KMS-11 (cell line): ENCODE measurements at regions not wholly inside any gene's neighbourhood (a gene's known extent, or its start where the extent isn't known, plus 50 kb on each side); places are given as distances from the start of the nearest gene placed in this dataset.

Experiments
- H2AFZ ChIP-seq: fragments of 200-600 bp; sonication (generic); 2 replicates; pipeline ENCODE4 v1.6.1; 2016; ENCODE audit warnings: antibody characterized with exemption, mixed run types, low read depth
- H3K27ac ChIP-seq: fragments of 200-600 bp; sonication (generic); 2 replicates; pipeline ENCODE4 v1.6.1; 2016; ENCODE audit warnings: mild to moderate bottlenecking, mixed run types
- H3K27me3 ChIP-seq: fragments of 200-600 bp; sonication (generic); 2 replicates; pipeline ENCODE4 v1.6.1; 2017; ENCODE audit warnings: mild to moderate bottlenecking, low read depth, mixed run types, moderate library complexity; ENCODE audit not compliant: insufficient read depth
- H3K36me3 ChIP-seq: fragments of 200-600 bp; sonication (generic); 2 replicates; pipeline ENCODE4 v1.6.1; 2017; ENCODE audit warnings: mild to moderate bottlenecking, mixed run types; ENCODE audit not compliant: insufficient read depth
- H3K4me1 ChIP-seq: fragments of 200-600 bp; sonication (generic); 2 replicates; pipeline ENCODE4 v1.6.1; 2016; ENCODE audit warnings: mild to moderate bottlenecking, low read depth, mixed run types; ENCODE audit not compliant: poor library complexity, severe bottlenecking
- H3K4me2 ChIP-seq: fragments of 200-600 bp; sonication (generic); 2 replicates; pipeline ENCODE4 v1.7.0; 2016; ENCODE audit warnings: mild to moderate bottlenecking, mixed run types
- H3K4me3 ChIP-seq: fragments of 200-600 bp; sonication (generic); IDR thresholded peaks from 2 replicates; pipeline ENCODE4 v1.6.1; 2017; ENCODE audit warnings: low read depth, low read length, mixed read lengths; ENCODE audit not compliant: insufficient read depth
- H3K79me2 ChIP-seq: fragments of 200-600 bp; sonication (generic); 2 replicates; pipeline ENCODE4 v1.6.1; 2016; ENCODE audit warnings: low read depth, mixed run types; ENCODE audit not compliant: insufficient read depth
- H3K9ac ChIP-seq: fragments of 200-600 bp; sonication (generic); 2 replicates; pipeline ENCODE4 v1.6.1; 2016; ENCODE audit warnings: mild to moderate bottlenecking, mixed run types
- H4K20me1 ChIP-seq: fragments of 200-600 bp; sonication (generic); 2 replicates; pipeline ENCODE4 v1.6.1; 2016; ENCODE audit warnings: mild to moderate bottlenecking, mixed run types; ENCODE audit not compliant: insufficient read depth
- TF ChIP-seq, protein P1 (sequence below): fragments of 200-600 bp; sonication (generic); conservative IDR thresholded peaks from 2 replicates; pipeline ENCODE4 v1.6.1; 2017; ENCODE audit warnings: low read depth, mild to moderate bottlenecking, antibody characterized with exemption, low read length, moderate library complexity, mixed read lengths

GRCh38 chr3:103992469-103992868, 1374.2 kb upstream of the ALCAM start:
- Histone ChIP-seq H3K79me2 (no peaks in the 10 kb centered on the region), H3K27me3 (no peaks in the 10 kb centered on the region), H4K20me1 (no peaks in the 10 kb centered on the region), H3K4me1 (no peaks in the 10 kb centered on the region), H3K4me3 (no peak overlapping the region), H3K27ac (no peak overlapping the region), H3K4me2 (no peak overlapping the region), H3K9ac (no peak overlapping the region), H3K36me3 (no peaks in the 10 kb centered on the region), H2AFZ (no peak overlapping the region)
- TF ChIP-seq, protein P1, sequence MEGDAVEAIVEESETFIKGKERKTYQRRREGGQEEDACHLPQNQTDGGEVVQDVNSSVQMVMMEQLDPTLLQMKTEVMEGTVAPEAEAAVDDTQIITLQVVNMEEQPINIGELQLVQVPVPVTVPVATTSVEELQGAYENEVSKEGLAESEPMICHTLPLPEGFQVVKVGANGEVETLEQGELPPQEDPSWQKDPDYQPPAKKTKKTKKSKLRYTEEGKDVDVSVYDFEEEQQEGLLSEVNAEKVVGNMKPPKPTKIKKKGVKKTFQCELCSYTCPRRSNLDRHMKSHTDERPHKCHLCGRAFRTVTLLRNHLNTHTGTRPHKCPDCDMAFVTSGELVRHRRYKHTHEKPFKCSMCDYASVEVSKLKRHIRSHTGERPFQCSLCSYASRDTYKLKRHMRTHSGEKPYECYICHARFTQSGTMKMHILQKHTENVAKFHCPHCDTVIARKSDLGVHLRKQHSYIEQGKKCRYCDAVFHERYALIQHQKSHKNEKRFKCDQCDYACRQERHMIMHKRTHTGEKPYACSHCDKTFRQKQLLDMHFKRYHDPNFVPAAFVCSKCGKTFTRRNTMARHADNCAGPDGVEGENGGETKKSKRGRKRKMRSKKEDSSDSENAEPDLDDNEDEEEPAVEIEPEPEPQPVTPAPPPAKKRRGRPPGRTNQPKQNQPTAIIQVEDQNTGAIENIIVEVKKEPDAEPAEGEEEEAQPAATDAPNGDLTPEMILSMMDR, result no peak

- Histone ChIP-seq H3K27me3 (no peaks in the 10 kb centered on the region), H3K4me1 (no peaks in the 10 kb centered on the region), H3K4me2 (no peak overlapping the region), H4K20me1 (no peaks in the 10 kb centered on the region), H2AFZ (no peak overlapping the region), H3K27ac (no peak overlapping the region), H3K9ac (no peak overlapping the region), H3K4me3 (no peak overlapping the region), H3K36me3 (no peaks in the 10 kb centered on the region), H3K79me2 (no peaks in the 10 kb centered on the region)
- TF ChIP-seq, protein P1, result no peak
Measured at GRCh38 chr3:104004956-104005355, 1361.8 kb upstream of the ALCAM start.

DNA sequence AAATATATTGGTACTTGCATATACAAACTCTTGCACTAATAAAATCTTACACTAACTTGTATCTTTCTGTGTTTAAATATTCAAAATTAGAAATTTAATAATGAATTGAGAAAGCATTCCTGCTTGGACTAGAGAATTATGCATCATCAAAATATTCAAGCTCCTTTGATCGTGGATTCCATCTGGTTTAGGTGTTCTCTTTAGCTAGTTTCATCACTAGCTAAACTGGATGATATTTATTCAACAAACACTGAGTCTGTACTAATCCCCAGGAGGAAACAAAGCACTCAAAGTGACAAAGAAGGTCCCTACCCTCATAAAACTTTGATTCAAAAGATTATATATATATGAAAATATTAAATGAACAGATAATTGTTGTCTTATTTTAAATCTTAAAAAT, 1360.9 kb upstream of the ALCAM start:
- Histone ChIP-seq H3K4me1 (no peaks in the 10 kb centered on the region), H3K4me2 (no peak overlapping the region), H4K20me1 (no peaks in the 10 kb centered on the region), H3K9ac (no peak overlapping the region), H3K4me3 (no peak overlapping the region), H3K79me2 (no peaks in the 10 kb centered on the region), H3K27me3 (no peaks in the 10 kb centered on the region), H2AFZ (no peak overlapping the region), H3K27ac (no peak overlapping the region), H3K36me3 (no peaks in the 10 kb centered on the region)
- TF ChIP-seq, protein P1, result no peak

DNA sequence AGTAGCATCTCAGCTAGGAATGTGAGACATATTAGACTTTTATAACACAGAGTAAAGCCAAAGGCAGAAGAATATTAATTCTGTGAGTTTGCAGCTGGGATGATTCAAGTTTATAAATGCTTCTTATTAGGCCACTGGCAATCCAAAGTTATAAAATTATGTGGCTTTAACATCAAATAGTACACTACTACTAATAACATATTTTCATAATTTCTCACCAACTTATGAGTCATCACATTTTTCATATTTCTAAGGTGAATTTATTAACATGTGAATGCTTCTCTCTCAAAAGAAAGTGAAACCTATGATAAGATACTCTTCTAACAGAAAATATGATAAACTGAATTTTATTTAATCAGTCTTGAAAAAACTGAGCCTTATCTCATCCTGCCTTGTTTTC, 1348.2 kb upstream of the ALCAM start:
- no peaks in the 10 kb centered on the region for H3K4me1 ChIP-seq
- H3K4me2 ChIP-seq, result no peak overlapping the region
- no peak overlapping the region for H3K27ac ChIP-seq
- H4K20me1 ChIP-seq, result no peaks in the 10 kb centered on the region
- H3K9ac ChIP-seq, result no peak overlapping the region
- no peak overlapping the region for H2AFZ ChIP-seq
- H3K79me2 ChIP-seq, result no peaks in the 10 kb centered on the region
- H3K4me3 ChIP-seq, result no peak overlapping the region
- no peaks in the 10 kb centered on the region for H3K27me3 ChIP-seq
- TF ChIP-seq, protein P1, result no peak
- H3K36me3 ChIP-seq, result no peaks in the 10 kb centered on the region
